Vagina (tissue), 2 donors: ENCODE measurements at regions not wholly inside any gene's neighbourhood (a gene's known extent, or its start where the extent isn't known, plus 50 kb on each side); places are given as distances from the start of the nearest gene placed in this dataset.

Experiments used
- CTCF ChIP-seq, 3 experiments: fragments of 450-650 bp in 2 of 3; fragments of 200-600 bp in 1 of 3; sonication (generic) in 1 of 3; IDR thresholded peaks; one replicate each; pipeline ENCODE4 v1.5.1; 2017 to 2019; ENCODE audit warnings: antibody characterized with exemption in 3 of 3, mild to moderate bottlenecking in 2 of 3, moderate library complexity in 2 of 3
- POLR2A ChIP-seq, 2 donors: fragments of 450-650 bp; IDR thresholded peaks; one replicate each; pipeline ENCODE4 v1.6.1; 2017; ENCODE audit warnings: antibody characterized with exemption in 2 of 2, mild to moderate bottlenecking in 2 of 2, moderate library complexity in 2 of 2

GRCh38 chr1:193727850-193728249 lies 541.4 kb upstream of the B3GALT2 start:
- TF ChIP-seq CTCF (IDR thresholded peaks at IDR 0.05) = no peak
- TF ChIP-seq POLR2A (IDR thresholded peaks at IDR 0.05) = no peak
